ENCODE measurements at regions not wholly inside any gene's neighbourhood (a gene's known extent, or its start where the extent isn't known, plus 50 kb on each side); places are given as distances from the start of the nearest gene placed in this dataset.

GRCh38 chr1:80375662-80376061 lies 1369.1 kb upstream of the ADGRL4 start:
- TF ChIP-seq POLR2AphosphoS5 (IDR thresholded peaks at IDR 0.05) (no peak), CTCF (IDR thresholded peaks at IDR 0.05) (no peak), POLR2A (IDR thresholded peaks at IDR 0.05) (no peak)

All from prostate gland (tissue), 2 donors.